ENCODE measurements at regions not wholly inside any gene's neighbourhood (a gene's known extent, or its start where the extent isn't known, plus 50 kb on each side); places are given as distances from the start of the nearest gene placed in this dataset.

- no peak overlapping the region for H3K4me3 ChIP-seq
- H3K27me3 ChIP-seq (replicated peaks in 1 of 7), result peaks cover 0 to 25% (median 0%) of the 10 kb centered on the region in 7 donors
- H3K27ac ChIP-seq, result no peak overlapping the region
- intact Hi-C loops (cut with DNase I; ENCODE audit: low total_unique reads), result no loop called here
- no peak for DNase-seq
- TF ChIP-seq CTCF (IDR thresholded peaks at IDR 0.05 in 8 of 11, conservative IDR thresholded peaks at IDR 0.05 in 3 of 11) (no peak), POLR2AphosphoS5 (IDR thresholded peaks at IDR 0.05) (no peak), POLR2A (IDR thresholded peaks at IDR 0.05) (no peak)
- H3K4me1 ChIP-seq, result no peaks in the 10 kb centered on the region
- 81 to 92% (median 86%) methylated on average over 2 of the region's 2 CpGs for WGBS, 5 donors
- H3K36me3 ChIP-seq, result no peaks in the 10 kb centered on the region
- H3K9me3 ChIP-seq, result peaks cover 0 to 18% (median 8%) of the 10 kb centered on the region in 8 donors
These were observed 214.5 kb upstream of the IGF1 start for GRCh38 chr12:102694903-102695302.

- no peak for DNase-seq
- Histone ChIP-seq H3K9me3 (peaks cover 0 to 18% (median 8%) of the 10 kb centered on the region in 8 donors), H3K4me1 (no peaks in the 10 kb centered on the region), H3K27me3 (replicated peaks in 1 of 7) (peaks cover 0 to 25% (median 0%) of the 10 kb centered on the region in 7 donors), H3K4me3 (no peak overlapping the region), H3K36me3 (no peaks in the 10 kb centered on the region), H3K27ac (no peak overlapping the region)
- TF ChIP-seq POLR2A (IDR thresholded peaks at IDR 0.05) (no peak), CTCF (IDR thresholded peaks at IDR 0.05 in 8 of 11, conservative IDR thresholded peaks at IDR 0.05 in 3 of 11) (no peak), POLR2AphosphoS5 (IDR thresholded peaks at IDR 0.05) (no peak)
- WGBS, 5 donors, result 60 to 74% (median 64%) methylated on average over 1 of the region's 1 CpG
- intact Hi-C loops (cut with DNase I; ENCODE audit: low total_unique reads), result no loop called here
These were observed 211.6 kb upstream of the IGF1 start for GRCh38 chr12:102691773-102692555.

GRCh38 chr12:102690253-102690652, 209.9 kb upstream of the IGF1 start:
- H3K9me3 ChIP-seq, result peaks cover 0 to 10% (median 2%) of the 10 kb centered on the region in 8 donors
- intact Hi-C loops (cut with DNase I; ENCODE audit: low total_unique reads), result no loop called here
- DNase-seq, result no peak

More at GRCh38 chr12:102690253-102690652, 209.9 kb upstream of the IGF1 start:
- 75 to 93% (median 86%) methylated on average over 2 of the region's 2 CpGs for WGBS, 5 donors
- peaks cover 0 to 16% (median 0%) of the 10 kb centered on the region in 7 donors for H3K27me3 ChIP-seq (replicated peaks in 1 of 7)
- no peaks in the 10 kb centered on the region for H3K36me3 ChIP-seq
- H3K4me1 ChIP-seq, result no peaks in the 10 kb centered on the region
- TF ChIP-seq CTCF (IDR thresholded peaks at IDR 0.05 in 8 of 11, conservative IDR thresholded peaks at IDR 0.05 in 3 of 11), result no peak
- no peak for TF ChIP-seq POLR2A (IDR thresholded peaks at IDR 0.05)
- no peak for TF ChIP-seq POLR2AphosphoS5 (IDR thresholded peaks at IDR 0.05)
- H3K4me3 ChIP-seq, result no peak overlapping the region
- no peak overlapping the region for H3K27ac ChIP-seq
